ENCODE measurements at regions not wholly inside any gene's neighbourhood (a gene's known extent, or its start where the extent isn't known, plus 50 kb on each side); places are given as distances from the start of the nearest gene placed in this dataset.
"Not testable (repeated sequence)": the region's sequence is repeated elsewhere in the genome, so short reads cannot be mapped to it uniquely, and the experiment has no call there.

DNA sequence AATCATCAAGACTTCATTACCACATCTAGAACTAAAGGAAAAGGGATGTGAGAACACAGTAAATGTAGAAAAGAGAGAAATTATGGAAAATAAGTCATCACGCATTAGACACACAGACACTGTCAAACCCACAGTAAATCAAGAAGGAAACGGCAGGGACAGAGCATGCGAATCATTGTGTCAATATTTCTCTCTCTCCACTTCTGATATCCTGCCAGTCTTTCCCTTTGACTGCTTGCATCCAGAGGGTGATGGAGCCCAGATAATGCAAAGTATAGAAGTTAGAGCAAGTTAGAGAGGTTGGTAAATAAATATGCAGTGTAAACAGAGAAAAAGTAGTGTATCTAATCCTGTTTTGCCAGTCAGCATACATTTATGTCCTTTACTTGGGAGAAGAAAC is 706.8 kb upstream of the ANO3 start:
- in situ Hi-C loops (cut with HindIII; ENCODE audit: low pct_ligation_motif_present, low sequenced_read_pairs), result no loop called here
- Histone ChIP-seq H3K4me3 (ENCODE audit: low read depth, low read length) (no peak overlapping the region), H3K36me3 (replicated peaks) (no peaks in the 10 kb centered on the region), H3K27me3 (replicated peaks) (no peaks in the 10 kb centered on the region), H3K27ac (no peak overlapping the region)
- DNase-seq, result no peak
- TF ChIP-seq CTCF (IDR thresholded peaks at IDR 0.05; ENCODE audit: low read depth, low read length, missing control alignments), result no peak

DNA sequence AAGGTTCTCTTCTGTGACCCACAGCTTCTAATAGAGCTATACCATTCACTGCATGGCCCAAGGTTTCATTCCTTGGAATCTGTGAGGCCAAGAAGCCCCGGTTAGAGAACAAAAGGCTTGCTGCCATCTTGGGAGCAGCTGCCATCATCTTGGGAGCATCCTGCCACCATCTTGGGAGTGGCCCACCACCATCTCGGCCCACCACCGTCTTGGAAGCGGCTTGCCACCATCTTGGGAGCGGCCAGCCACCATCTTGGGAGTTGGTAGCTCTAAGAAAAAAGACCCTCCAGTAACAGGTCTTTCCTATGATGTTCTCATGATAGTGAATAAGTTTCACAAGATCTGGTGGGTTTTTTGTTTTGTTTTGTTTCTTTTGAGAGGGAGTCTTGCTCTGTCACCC is 703.9 kb upstream of the ANO3 start:
- in situ Hi-C loops (cut with HindIII; ENCODE audit: low pct_ligation_motif_present, low sequenced_read_pairs), result no loop called here
- H3K27ac ChIP-seq, result no peak overlapping the region
- H3K27me3 ChIP-seq (replicated peaks), result no peaks in the 10 kb centered on the region
- TF ChIP-seq CTCF (IDR thresholded peaks at IDR 0.05; ENCODE audit: low read depth, low read length, missing control alignments), result no peak
- no peaks in the 10 kb centered on the region for H3K36me3 ChIP-seq (replicated peaks)
- no peak overlapping the region for H3K4me3 ChIP-seq (ENCODE audit: low read depth, low read length)
- DNase-seq, result no peak

DNA sequence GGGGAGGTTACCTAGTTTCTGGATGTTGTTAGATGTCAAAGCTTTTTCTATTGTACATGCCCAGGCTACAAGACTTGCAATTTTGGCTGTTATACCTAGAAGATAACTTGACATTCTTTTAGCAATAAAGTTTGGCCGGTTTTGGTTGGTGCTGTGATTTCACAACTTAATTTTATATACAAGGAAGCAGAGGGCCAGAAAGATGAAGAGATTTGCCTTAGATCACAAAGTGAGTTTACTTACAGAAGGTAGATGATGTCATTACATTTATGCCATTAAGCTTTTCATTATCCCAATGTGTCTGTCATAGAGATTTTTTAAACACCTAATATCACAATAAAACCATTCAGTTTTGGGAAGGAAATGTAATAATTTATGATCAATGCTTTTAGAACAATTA is 698.7 kb upstream of the ANO3 start:
- no peak overlapping the region for H3K4me3 ChIP-seq (ENCODE audit: low read depth, low read length)
- DNase-seq, result no peak
- no peak overlapping the region for H3K27ac ChIP-seq
- H3K36me3 ChIP-seq (replicated peaks), result no peaks in the 10 kb centered on the region
- no peak for TF ChIP-seq CTCF (IDR thresholded peaks at IDR 0.05; ENCODE audit: low read depth, low read length, missing control alignments)
- in situ Hi-C loops (cut with HindIII; ENCODE audit: low pct_ligation_motif_present, low sequenced_read_pairs), result no loop called here
- no peaks in the 10 kb centered on the region for H3K27me3 ChIP-seq (replicated peaks)

DNA sequence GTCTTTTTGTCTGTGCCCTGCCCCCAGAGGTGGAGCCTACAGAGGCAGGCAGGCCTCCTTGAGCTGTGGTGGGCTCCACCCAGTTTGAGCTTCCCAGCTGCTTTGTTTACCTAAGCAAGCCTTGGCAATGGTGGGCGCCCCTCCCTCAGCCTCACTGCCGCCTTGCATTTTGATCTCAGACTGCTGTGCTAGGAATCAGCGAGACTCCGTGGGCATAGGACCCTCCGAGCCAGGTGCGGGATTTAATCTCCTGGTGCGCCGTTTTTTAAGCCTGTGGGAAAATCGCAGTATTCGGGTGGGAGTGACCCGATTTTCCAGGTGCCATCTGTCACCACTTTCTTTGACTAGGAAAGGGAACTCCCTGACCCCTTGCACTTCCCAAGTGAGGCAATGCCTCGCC is 682.7 kb upstream of the ANO3 start:
- not testable (repeated sequence) for DNase-seq

DNA sequence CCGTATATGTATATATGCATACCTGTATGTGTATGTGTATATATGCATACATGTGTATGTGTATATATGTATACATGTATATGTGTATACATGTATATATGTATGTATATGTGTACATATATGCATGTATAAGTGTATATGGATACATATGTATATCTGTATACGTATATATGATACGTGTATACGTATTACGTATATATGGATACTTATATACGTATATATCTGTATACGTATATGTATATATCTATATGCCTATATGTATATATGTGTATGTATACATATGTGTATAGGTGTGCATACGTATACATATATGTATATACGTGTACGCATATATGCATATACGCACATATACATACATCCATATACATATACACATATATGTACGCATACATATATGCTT is 681.6 kb upstream of the ANO3 start:
- TF ChIP-seq CTCF (IDR thresholded peaks at IDR 0.05; ENCODE audit: low read depth, low read length, missing control alignments), result no peak
- H3K36me3 ChIP-seq (replicated peaks), result no peaks in the 10 kb centered on the region
- H3K4me3 ChIP-seq (ENCODE audit: low read depth, low read length), result no peak overlapping the region
- no peaks in the 10 kb centered on the region for H3K27me3 ChIP-seq (replicated peaks)
- in situ Hi-C loops (cut with HindIII; ENCODE audit: low pct_ligation_motif_present, low sequenced_read_pairs), result no loop called here
- no peak for DNase-seq
- no peak overlapping the region for H3K27ac ChIP-seq

More for the DNA sequence above, 682.7 kb upstream of the ANO3 start:
- H3K27me3 ChIP-seq (replicated peaks); H3K36me3 ChIP-seq (replicated peaks); H3K27ac ChIP-seq; H3K4me3 ChIP-seq (ENCODE audit: low read depth, low read length); in situ Hi-C loops (cut with HindIII; ENCODE audit: low pct_ligation_motif_present, low sequenced_read_pairs): not testable (repeated sequence)

DNA sequence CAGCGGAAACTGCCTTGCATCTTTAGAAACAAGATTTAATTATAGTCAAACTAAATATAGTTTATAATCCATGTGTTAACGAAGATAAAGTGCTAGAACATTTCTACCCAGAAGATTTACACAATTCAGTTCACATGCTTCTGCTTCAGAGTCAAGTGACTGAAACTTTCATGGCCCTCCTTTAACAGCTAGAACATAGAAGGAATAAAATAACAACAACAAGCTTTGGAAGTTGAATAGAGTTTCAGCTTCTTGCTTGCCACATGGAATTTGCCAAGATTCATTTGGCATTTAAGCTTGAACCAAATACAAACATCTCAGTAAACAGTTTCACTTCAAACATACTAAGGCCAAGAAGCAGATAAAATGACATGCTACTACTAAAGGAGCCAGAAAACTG is 676.3 kb upstream of the ANO3 start:
- Histone ChIP-seq H3K27me3 (replicated peaks) (no peaks in the 10 kb centered on the region), H3K4me3 (ENCODE audit: low read depth, low read length) (no peak overlapping the region), H3K36me3 (replicated peaks) (no peaks in the 10 kb centered on the region), H3K27ac (no peak overlapping the region)
- no peak for DNase-seq
- in situ Hi-C loops (cut with HindIII; ENCODE audit: low pct_ligation_motif_present, low sequenced_read_pairs), result no loop called here
- no peak for TF ChIP-seq CTCF (IDR thresholded peaks at IDR 0.05; ENCODE audit: low read depth, low read length, missing control alignments)

Measured in brain microvascular endothelial cell (primary cell).